ENCODE measurements at regions not wholly inside any gene's neighbourhood (a gene's known extent, or its start where the extent isn't known, plus 50 kb on each side); places are given as distances from the start of the nearest gene placed in this dataset.
"Not testable (repeated sequence)": the region's sequence is repeated elsewhere in the genome, so short reads cannot be mapped to it uniquely, and the experiment has no call there.

GRCh38 chr3:153552887-153553604 lies 391.0 kb downstream of the RAP2B start:
- Histone ChIP-seq H3K27ac (no peak overlapping the region), H3K4me3 (no peak overlapping the region), H3K36me3 (no peaks in the 10 kb centered on the region), H3K4me1 (ENCODE audit: low read depth) (no peaks in the 10 kb centered on the region), H3K27me3 (no peaks in the 10 kb centered on the region), H3K9me3 (ENCODE audit: low read depth) (no peaks in the 10 kb centered on the region)
- TF ChIP-seq CTCF (IDR thresholded peaks at IDR 0.05; ENCODE audit: low read depth, low read length) = no peak
- no peak for DNase-seq (ENCODE audit: low read depth in 1 of 2, low spot score in 1 of 2)

- H3K36me3 ChIP-seq = no peaks in the 10 kb centered on the region
- H3K4me3 ChIP-seq = no peak overlapping the region
- no peak for TF ChIP-seq CTCF (IDR thresholded peaks at IDR 0.05; ENCODE audit: low read depth, low read length)
- H3K27me3 ChIP-seq = no peaks in the 10 kb centered on the region
- no peaks in the 10 kb centered on the region for H3K9me3 ChIP-seq (ENCODE audit: low read depth)
- no peak for DNase-seq (ENCODE audit: low read depth in 1 of 2, low spot score in 1 of 2)
- H3K4me1 ChIP-seq (ENCODE audit: low read depth) = no peaks in the 10 kb centered on the region
- no peak overlapping the region for H3K27ac ChIP-seq
Measured at GRCh38 chr3:153553605-153553945, 391.5 kb downstream of the RAP2B start.

GRCh38 chr3:153555919-153556318 lies 393.9 kb downstream of the RAP2B start:
- Histone ChIP-seq H3K4me3 (no peak overlapping the region), H3K27ac (no peak overlapping the region), H3K36me3 (no peaks in the 10 kb centered on the region), H3K4me1 (ENCODE audit: low read depth) (no peaks in the 10 kb centered on the region), H3K9me3 (ENCODE audit: low read depth) (no peaks in the 10 kb centered on the region), H3K27me3 (no peaks in the 10 kb centered on the region)
- DNase-seq (ENCODE audit: low read depth in 1 of 2, low spot score in 1 of 2) = no peak
- TF ChIP-seq CTCF (IDR thresholded peaks at IDR 0.05; ENCODE audit: low read depth, low read length) = no peak

- not testable (repeated sequence) for H3K4me1 ChIP-seq (ENCODE audit: low read depth)
Measured at GRCh38 chr3:153559366-153559765, 397.3 kb downstream of the RAP2B start.

GRCh38 chr3:153567011-153567410 lies 405.0 kb downstream of the RAP2B start:
- H3K9me3 ChIP-seq (ENCODE audit: low read depth) = no peaks in the 10 kb centered on the region
- H3K4me1 ChIP-seq (ENCODE audit: low read depth) = no peaks in the 10 kb centered on the region
- no peak overlapping the region for H3K4me3 ChIP-seq
- no peak for TF ChIP-seq CTCF (IDR thresholded peaks at IDR 0.05; ENCODE audit: low read depth, low read length)
- no peaks in the 10 kb centered on the region for H3K36me3 ChIP-seq
- DNase-seq (ENCODE audit: low read depth in 1 of 2, low spot score in 1 of 2) = no peak
- no peaks in the 10 kb centered on the region for H3K27me3 ChIP-seq
- H3K27ac ChIP-seq = no peak overlapping the region

More at GRCh38 chr3:153559366-153559765, 397.3 kb downstream of the RAP2B start:
- H3K27me3 ChIP-seq; H3K27ac ChIP-seq; H3K4me3 ChIP-seq; H3K9me3 ChIP-seq (ENCODE audit: low read depth); H3K36me3 ChIP-seq; DNase-seq (ENCODE audit: low read depth in 1 of 2, low spot score in 1 of 2): not testable (repeated sequence)

GRCh38 chr3:153567556-153567955 lies 405.5 kb downstream of the RAP2B start:
- H3K27ac ChIP-seq = no peak overlapping the region
- no peaks in the 10 kb centered on the region for H3K27me3 ChIP-seq
- H3K4me3 ChIP-seq = no peak overlapping the region
- H3K9me3 ChIP-seq (ENCODE audit: low read depth) = no peaks in the 10 kb centered on the region
- no peak for TF ChIP-seq CTCF (IDR thresholded peaks at IDR 0.05; ENCODE audit: low read depth, low read length)
- no peaks in the 10 kb centered on the region for H3K4me1 ChIP-seq (ENCODE audit: low read depth)
- no peaks in the 10 kb centered on the region for H3K36me3 ChIP-seq
- DNase-seq (ENCODE audit: low read depth in 1 of 2, low spot score in 1 of 2) = no peak

GRCh38 chr3:153570481-153570880 lies 408.5 kb downstream of the RAP2B start:
- not testable (repeated sequence) for DNase-seq (ENCODE audit: low read depth in 1 of 2, low spot score in 1 of 2); H3K27ac ChIP-seq; H3K36me3 ChIP-seq; H3K9me3 ChIP-seq (ENCODE audit: low read depth); H3K4me1 ChIP-seq (ENCODE audit: low read depth); H3K27me3 ChIP-seq; H3K4me3 ChIP-seq

Measured in cardiac muscle cell (in vitro differentiated cells and primary cell).